Hematopoietic multipotent progenitor cell (in vitro differentiated cells): ENCODE measurements at regions not wholly inside any gene's neighbourhood (a gene's known extent, or its start where the extent isn't known, plus 50 kb on each side); places are given as distances from the start of the nearest gene placed in this dataset.

Experiments used
- DNase-seq, 3 donors: peaks; one replicate each; pipeline ENCODE4 v3.0.0-alpha.2; 2011 to 2015; ENCODE audit warnings: low read depth in 2 of 3, low spot score in 2 of 3

DNA sequence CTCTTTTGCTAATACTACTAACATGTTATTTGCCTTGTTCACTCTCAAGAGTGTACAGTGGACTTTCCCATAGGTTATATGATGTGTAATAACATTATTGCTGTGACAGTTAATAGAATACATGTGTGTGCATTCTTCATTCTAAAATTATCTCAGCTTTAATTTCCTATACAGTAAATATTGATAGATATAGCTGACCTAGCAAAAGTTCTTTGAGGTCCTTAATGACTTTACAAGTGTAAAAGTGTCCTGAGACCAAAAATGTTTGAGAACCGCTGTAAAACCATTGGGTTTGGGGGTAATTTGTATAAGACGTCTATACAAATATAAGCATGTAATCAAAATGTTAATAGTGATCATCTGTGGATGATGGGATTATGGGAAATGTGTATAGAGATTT lies 469.5 kb upstream of the PROK2 start:
- DNase-seq: no peak

DNA sequence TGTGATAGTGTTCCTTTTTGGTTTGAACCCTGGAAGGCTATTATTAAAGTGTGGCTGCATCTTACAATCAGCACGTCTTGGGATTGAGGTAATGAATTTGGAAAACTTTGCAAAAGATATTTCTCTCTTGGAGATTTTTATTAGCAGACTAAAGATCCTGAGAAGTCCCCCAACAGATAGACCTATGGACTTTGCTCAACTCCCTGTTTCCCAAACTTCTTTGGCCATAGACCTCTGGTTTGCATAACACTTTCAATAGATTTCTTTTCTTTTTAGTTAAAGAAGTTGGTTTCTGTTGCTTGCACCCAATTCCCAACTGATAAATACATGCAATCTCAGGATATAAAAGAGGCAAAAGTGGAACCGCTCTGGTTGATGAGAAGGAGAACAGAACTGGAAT lies 465.8 kb upstream of the PROK2 start:
- DNase-seq: no peak

DNA sequence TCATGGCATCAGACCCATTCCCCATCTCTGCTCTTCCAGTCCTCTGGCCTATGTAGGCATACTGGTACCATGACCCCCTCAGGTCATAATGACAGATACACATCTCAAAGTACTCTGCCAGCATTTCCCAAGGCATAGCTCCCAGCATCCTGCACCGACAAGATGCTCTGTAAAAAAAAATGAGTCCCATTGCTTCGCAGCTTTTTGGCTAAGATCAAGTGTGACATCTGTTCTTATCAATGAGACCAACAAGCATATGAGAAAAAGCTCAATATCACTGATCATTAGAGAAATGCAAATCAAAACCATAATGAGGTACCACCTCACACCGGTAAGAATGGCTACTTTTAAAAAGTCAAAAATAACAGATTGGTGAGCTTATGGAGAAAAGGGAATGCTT lies 463.9 kb upstream of the PROK2 start:
- DNase-seq: no peak

DNA sequence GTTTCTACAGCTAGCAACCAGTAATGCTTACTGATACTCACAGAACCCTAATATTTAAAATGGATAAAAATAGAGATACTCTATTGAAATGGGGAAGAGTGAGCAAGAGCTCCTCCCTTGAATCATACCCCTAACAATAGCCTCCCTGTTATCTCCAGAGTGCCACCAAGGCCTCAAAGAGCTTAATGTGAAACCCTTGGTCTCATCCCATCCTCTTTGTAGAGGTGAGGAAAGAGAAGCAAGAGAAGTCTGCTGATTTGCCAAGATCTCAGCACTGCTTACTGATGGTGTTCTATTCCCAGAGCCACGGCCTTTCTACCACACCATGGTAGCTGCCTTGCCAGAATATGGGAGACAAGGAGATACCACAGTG lies 463.4 kb upstream of the PROK2 start:
- no peak for DNase-seq

DNA sequence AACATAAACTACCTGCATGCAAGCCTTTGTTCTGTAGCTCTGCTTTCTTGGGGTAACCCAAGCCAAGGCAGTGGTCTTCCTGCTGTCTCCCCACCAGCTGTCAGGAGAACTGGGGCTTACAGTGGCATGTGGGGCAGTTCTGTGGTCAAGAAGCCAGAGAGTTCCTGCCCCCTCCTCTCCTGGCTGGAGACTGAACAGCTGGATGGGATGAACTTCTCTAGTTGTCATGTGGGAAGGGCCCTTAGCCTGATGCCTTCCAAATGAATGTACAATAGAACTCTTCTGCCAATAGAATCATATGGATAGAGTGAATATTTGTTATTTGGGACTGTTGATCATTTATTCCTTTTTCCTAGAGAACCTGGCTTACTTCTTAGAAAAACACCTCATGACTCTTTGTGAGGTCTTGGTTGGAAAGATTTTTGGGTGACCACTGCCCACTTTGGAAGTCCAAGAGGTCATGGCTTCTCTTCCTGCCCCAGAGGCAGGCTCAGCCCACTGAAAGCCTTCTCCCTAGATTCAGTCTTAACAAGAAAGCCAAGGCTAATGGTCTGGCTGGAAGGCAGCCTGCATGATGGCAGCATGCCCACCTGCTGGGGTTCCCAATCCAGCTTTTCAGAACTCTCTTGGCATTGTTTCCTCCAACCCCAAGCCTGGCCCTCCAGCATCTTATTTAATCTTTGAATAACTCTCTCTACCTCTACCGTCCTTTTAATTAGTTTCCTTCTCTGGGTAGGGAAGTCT lies 462.9 kb upstream of the PROK2 start:
- no peak for DNase-seq

DNA sequence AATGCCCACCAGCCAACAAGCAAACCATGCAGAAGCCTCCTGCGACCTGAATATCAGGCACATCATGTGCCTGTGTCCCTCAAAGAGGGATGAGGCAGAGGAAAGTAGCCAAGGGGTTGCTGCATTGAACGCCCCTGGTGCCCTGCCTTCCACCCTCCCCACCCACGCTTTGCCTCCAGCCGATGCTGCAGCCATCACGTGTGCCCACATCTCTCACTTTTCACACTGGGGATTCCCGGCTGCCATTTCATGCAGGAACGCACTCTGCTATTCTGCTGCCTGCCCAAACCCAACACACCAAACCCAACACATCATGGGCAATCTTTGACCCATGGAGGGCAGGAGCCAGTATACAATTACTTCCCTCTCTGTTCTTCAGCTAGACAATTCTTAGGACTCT lies 462.2 kb upstream of the PROK2 start:
- DNase-seq: no peak

DNA sequence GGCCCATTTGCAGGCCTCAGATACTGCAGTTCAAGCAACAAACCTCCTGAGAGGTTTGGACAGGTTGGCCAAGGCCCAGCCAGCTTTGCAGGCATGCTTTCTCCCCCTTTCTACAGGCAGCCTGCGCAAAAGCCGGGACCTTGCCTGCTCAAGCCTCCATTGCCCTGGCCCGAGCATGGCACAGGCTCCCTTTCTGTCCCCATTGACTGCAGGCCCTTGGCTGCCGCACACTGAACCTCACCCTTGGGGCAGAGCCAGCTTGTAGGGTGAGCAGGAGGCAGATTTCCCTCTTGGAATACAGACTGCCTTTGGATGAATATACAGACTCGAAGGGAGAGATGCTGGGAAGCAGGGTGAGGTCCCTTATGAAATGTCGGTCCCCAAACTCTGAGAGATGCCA lies 461.7 kb upstream of the PROK2 start:
- no peak for DNase-seq

DNA sequence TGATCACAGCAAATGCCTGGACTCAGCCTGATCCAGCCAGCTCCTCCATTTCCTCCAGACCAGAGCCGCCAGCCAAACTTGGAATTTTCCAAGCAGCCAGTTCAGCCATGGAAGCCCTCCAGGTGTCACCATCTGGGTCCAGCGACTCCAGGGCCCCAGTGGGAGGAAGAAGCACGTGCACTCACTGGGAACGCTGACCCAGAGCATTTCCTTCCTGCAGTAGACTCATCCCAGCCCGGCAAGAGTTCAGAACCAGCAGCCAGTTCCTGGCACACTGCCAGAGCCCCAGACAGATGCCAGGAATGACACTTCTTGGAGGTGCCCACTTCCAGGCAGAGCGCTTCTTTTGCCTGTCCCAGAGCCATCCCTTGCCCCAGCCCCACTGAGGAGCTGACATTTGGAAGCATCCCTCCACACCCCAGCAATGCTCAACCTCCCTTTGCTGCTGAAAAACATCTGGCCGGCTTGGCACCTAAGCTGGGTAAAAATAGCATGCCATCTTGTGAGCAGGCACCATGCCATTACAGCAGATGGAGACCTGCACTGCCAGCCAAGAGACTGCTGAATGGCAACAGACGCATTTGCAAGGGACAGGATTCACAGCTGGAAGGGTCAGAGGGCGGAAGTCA lies 460.3 kb upstream of the PROK2 start:
- no peak for DNase-seq

DNA sequence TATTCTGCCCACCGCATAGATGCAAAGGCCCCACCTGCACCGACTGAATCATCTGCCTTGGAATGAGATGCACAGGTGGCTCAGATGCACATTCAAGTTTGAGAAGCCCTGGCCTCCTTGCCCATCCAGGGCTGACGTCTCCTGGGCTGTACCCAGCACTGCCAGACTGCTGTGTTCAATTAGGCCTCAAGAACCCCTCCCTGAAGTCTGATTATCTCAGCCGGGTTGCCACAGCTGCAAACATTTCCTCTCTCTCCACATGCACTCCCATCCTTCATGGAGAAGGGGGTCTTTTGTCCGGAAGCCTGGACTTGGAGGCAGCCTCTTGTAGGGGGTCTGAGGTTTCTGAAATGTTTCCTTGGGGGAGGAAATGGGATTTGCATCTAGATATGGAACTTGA lies 459.4 kb upstream of the PROK2 start:
- no peak for DNase-seq

DNA sequence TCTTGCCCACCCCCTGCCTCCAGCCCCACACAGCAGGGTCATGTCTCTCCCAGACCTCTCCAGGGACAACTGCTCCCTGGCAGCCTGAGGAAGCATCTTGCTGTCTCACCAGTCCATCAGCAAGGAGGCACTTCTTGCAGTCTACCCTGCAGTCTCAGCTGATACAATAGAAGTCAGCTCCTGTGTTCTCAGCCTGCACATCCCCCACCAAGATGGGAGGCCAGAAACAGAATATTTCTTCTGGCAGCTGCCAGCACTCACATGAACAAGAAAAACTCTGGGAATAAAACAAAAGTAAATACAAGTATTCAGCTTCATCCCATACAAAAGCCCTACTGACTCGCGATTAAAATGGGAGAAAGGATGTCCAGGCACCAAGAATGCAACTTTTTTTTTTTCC lies 457.4 kb upstream of the PROK2 start:
- no peak for DNase-seq

DNA sequence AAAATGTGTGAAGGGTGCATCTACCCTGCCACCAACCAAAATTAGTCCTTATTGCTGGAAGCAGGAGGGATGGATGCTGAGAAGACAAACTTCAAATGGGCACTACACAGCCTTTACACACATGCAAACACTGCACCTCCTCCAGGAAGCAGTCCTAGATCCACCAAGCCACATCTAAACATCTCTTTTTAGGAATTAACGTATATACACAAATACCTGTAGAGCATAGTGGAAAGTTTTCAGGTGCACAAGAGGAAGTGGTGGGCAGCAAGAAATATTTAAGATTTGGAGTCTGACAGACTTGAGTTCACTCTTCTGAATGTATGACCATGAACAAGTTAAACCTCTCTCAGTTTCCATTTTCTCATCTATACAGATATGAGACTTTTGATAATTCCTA lies 456.6 kb upstream of the PROK2 start:
- no peak for DNase-seq

DNA sequence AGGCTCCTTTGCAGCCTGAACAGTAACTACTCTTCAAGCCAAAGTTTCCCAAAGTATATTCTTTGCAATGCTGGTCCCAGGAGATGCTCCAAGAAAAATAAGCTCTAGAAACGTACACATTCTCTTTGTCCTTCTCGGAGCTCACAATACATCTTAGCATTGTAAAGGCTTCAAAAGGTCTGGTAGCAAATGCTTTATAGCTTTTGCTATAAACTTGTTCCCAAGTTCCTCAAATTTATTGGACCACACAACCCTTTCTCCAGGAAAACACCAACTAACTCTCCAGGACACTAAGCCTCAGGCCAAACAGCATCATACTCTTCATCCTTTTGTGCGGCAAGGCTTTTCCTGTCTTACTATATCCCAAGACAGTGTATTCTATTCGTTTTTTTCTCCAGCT lies 455.6 kb upstream of the PROK2 start:
- no peak for DNase-seq

DNA sequence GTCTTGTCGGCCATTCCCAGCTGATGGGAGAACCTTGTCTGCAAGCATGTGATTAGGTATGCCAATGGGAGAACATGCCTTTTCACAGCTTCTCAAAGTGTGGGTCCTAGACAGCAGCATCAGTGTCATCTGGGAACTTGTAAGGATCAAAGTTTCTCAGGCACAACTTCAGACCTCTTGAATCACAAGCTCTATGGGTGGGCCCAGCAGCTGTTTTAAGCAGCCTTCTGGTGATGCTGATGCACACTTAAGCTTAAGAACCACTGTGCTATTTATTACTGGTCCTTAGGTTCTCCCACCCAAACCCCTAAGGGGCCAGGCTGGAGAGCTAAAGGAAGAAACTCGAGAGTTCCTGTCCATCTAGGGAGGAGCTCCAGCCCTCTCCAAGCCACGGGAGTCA lies 453.9 kb upstream of the PROK2 start:
- DNase-seq: no peak

DNA sequence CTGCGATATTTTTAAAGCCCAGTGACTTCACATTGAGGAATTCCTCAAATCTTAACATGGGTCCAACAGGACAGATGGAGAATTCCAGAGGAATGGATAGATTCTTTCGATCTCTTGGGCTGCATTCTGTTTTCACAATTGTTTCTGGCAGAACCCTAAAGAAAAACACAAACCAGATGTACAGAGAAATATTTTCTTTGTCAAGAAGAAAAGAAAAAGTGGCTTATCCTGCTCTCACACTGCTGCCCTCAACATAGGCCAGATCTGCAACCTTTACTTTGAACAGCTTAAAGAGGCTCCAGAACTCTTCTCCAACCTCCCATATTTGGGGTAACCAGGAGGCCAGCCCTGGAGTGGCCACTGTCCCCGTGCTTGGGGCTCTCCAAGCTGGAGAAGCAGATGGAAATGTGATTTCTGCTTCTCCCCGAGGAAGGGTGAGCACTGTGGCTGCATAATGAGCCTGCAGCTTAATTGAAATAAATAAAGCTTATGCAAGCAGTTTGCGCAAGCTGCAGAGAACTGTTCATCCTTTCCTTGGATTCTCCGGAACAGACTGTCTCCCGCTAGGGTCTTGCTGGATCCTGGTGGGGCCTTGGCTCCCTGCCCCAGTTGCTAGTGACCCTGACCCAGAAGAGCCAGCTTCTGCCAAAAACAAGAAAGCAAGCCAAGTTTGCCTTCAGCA lies 453.2 kb upstream of the PROK2 start:
- no peak for DNase-seq

DNA sequence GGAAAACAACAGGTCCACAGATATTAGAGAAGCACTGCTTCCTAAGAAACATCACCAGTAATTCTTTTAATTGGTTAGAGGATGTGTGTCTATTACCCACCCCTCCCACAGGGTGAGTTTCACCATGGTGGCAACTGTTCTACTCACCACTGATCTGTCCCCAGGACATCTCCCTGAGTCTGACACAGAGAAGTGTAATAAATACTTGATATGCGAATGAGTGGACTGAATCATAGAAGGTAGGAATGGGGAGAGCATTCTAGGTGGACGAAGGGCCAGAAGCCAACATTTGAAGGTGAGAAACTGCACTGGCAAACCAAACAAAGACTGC lies 452.7 kb upstream of the PROK2 start:
- DNase-seq: no peak

DNA sequence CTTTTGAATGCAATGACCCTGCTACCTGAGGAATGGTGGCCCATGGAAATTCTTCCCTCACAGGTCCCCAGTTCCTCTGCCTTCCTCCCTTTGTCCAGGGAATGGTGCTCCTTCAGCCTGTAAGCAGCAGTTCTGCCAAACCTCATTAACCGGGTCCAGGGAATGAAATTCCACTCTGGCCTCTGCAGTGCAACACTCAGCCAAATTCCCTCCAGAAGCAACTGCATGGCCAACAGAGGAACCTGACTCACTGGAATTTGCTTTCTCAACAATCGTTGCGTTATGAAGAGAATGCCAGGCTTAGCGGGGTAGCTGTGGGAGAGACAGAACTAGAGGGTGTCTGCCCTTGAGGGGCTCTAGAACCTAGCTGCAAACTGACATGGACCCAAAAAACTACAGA lies 449.4 kb upstream of the PROK2 start:
- DNase-seq: no peak

DNA sequence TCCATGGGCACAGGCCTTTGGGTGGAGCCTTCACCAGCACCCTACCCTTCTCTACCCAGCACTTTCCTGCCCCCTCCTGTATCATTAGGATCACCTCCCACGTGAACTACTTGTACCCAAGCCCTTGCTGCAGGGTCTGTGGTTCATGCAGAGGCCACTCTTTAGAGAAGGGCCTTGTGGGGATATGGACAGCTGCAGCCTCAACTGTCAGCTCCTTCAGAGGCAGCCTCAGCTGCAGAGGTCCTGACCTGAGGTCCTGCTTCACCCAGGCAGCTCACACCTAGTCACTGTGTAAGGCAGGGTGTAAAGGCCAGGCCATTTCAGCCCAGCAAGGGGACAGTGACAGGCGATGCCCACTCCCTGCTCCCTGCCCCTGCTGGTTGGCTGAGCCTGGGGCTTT lies 448.6 kb upstream of the PROK2 start:
- no peak for DNase-seq

DNA sequence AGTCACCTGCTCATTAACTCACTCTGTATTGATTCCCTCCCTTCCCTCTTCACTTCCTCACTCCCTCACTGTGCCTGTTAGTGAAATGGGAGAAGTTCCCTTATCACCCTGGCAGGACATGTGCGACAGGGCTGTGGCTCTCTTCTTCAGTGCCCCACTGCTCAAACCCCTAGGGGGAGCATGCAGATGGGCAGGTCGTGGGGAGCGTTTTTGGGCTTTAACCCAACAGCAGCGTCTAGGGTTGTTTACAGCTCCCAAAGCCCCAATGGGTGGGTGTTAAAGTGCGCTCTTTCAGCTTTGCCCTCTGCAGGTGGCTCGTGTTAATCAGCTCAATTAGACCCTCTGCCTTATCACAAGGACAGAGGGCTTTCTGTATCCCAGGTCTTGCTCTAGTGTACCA lies 447.8 kb upstream of the PROK2 start:
- DNase-seq: no peak

DNA sequence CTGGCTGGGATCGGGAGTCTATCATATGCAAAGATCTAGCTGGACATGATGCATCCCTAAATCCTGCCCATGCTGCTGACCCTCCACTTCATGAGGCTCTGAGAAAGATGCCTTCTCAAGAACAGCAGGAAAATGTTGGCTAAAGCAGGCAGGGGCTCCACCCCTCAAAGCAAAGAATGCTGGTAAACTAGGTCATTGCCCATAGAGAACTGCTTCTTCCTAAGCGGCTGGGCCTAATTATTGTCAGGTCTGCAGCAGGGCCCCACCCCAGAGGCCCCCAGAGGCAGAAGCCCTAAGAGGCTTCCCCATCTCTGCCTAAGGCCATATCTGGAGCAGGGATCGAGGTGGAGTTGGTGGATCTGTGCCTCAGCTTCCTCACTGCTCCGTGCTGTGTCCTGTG lies 447.4 kb upstream of the PROK2 start:
- DNase-seq: no peak

DNA sequence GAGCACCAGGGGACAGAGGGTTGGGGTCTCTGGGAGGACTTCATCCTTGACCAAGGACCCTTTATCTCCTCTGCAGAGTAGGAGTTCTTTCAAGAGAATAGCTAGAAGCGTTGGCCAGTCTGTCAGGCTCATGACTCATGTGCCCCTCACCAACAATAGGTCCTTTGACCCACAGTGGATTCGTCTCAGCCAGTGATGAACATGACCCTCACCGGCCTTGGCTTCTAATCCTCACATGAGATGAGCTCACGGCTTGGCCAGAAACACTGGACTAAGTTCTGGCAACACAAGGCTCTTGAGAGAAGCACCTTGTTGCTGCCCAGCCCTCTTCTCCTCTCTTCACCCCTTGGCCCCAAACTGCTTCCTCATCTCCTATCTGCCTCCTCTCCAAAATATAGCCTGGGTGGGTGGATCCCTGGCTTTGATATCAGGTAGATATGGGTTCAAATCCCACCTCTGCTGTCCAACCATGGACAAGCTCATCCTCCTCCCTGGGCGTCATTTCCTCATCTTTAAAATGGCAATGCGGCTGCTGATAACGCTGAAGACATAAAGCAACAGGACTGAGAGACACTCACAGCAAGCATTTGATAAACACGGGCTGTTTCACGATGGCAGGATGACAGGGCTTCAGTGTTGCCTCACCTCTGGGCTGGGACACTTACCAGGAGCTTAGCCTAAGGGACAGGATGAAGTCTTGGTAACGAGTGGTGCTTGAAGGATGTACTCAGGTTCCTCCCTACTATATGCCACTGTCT lies 446.7 kb upstream of the PROK2 start:
- DNase-seq: no peak

DNA sequence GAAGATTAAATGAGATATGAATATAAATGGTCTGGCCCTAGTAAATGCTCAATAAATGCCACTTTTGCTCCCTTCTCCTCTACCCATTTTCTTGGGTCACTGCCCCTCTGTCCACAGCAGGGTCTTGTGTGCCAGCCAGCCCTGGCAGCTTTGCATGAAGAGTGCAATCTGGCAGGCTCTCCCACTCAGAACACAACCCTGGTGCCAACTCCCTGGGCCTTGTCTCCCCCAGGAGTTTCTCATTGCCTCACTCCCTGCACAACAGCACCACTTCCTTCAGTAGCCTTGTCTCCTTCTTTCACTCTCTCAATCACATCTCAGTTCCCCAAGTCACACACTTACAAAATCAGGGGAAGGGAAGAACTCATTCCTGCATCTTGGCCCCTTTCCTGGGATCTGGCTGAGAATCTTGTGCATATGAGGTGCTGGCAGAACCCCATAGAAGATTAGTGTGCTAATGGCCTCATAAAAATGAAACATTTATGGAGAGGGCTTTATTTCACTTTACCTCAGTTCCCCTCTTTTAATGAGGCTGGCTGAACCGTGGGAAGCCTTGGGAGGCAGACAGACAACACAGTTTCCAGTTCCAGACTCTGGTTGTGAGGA lies 445.9 kb upstream of the PROK2 start:
- DNase-seq: no peak
